Caco-2 (cell line): ENCODE measurements at regions not wholly inside any gene's neighbourhood (a gene's known extent, or its start where the extent isn't known, plus 50 kb on each side); places are given as distances from the start of the nearest gene placed in this dataset.

Experiments used
- BruUV-seq: library from RNA; stranded (reverse); fragments of 400-500 nt; replicated peaks from 2 replicates; lab custom pipeline; 2021; lab: Mats Ljungman, UMichigan
- CTCF ChIA-PET: fragments of 300-600 bp; sonication (Branson Sonifier 250); formaldehyde crosslinking; loops from one replicate; lab custom pipeline; 2022; ENCODE audit warnings: antibody characterized with exemption; lab: Charles Lee
- POLR2A ChIA-PET: fragments of 300-600 bp; sonication (Branson Sonifier 250); formaldehyde crosslinking; loops from one replicate; lab custom pipeline; 2022; ENCODE audit warnings: antibody characterized with exemption; lab: Charles Lee
- DNase-seq, 2 experiments: peaks; one replicate each; pipeline versions ENCODE4 v3.0.0 to v3.0.0-alpha.2; 2020 to 2022
- H3K27me3 ChIP-seq: replicated peaks from 2 replicates; pipeline ENCODE4 v1.6.0; 2011; ENCODE audit warnings: low read length; ENCODE audit not compliant: control insufficient read depth, insufficient read depth
- H3K36me3 ChIP-seq: 2 replicates; pipeline ENCODE4 v1.5.1; 2011; ENCODE audit warnings: low read length; ENCODE audit not compliant: control insufficient read depth, insufficient read depth
- H3K4me1 ChIP-seq: fragments of 250-450 bp; sonication (Bioruptor Pico); 2 replicates; pipeline ENCODE4 v1.5.1; 2020; ENCODE audit warnings: mild to moderate bottlenecking
- H3K4me3 ChIP-seq: 2 replicates; pipeline ENCODE4 v1.5.1; 2011; ENCODE audit warnings: low read depth, mild to moderate bottlenecking, control low read depth, low read length
- H3K9me3 ChIP-seq: fragments of 250-450 bp; sonication (Bioruptor Pico); 2 replicates; pipeline ENCODE4 v1.5.1; 2020; ENCODE audit warnings: mild to moderate bottlenecking, moderate library complexity
- H3K27ac Mint-ChIP-seq: one replicate; pipeline ENCODE4 v1.8.0; 2022; ENCODE audit warnings: mixed read lengths; ENCODE audit not compliant: unreplicated experiment
- H3K27me3 Mint-ChIP-seq: one replicate; pipeline ENCODE4 v1.8.0; 2022; ENCODE audit warnings: mixed read lengths; ENCODE audit not compliant: insufficient read depth, unreplicated experiment
- H3K36me3 Mint-ChIP-seq: one replicate; pipeline ENCODE4 v1.8.0; 2022; ENCODE audit warnings: mild to moderate bottlenecking, mixed read lengths; ENCODE audit not compliant: insufficient read depth, unreplicated experiment
- H3K4me1 Mint-ChIP-seq: one replicate; pipeline ENCODE4 v1.8.0; 2022; ENCODE audit warnings: low read depth, mixed read lengths; ENCODE audit not compliant: unreplicated experiment
- H3K4me3 Mint-ChIP-seq: one replicate; pipeline ENCODE4 v1.8.0; 2022; ENCODE audit warnings: mild to moderate bottlenecking, moderate library complexity, mixed read lengths; ENCODE audit not compliant: unreplicated experiment
- H3K9me3 Mint-ChIP-seq: one replicate; pipeline ENCODE4 v1.8.0; 2022; ENCODE audit warnings: mixed read lengths; ENCODE audit not compliant: unreplicated experiment
- intact Hi-C: fragments of 100-400 bp; cut with micrococcal nuclease; formaldehyde crosslinking; loops from one replicate; pipeline ENCODE4 v1.10.0; 2022; ENCODE audit not compliant: unreplicated experiment
- TF ChIP-seq, protein P1 (sequence below), 2 experiments: fragments of 200-600 bp in 1 of 2; IDR thresholded peaks; 1 replicate in 1 of 2; 2 replicates in 1 of 2; pipeline versions ENCODE4 v1.5.1 to v1.8.0; 2011 to 2022; ENCODE audit warnings: antibody characterized with exemption in 1 of 2, control low read depth in 1 of 2, inconsistent platforms in 1 of 2, low read depth in 1 of 2, low read length in 1 of 2, mild to moderate bottlenecking in 1 of 2, moderate library complexity in 1 of 2; ENCODE audit not compliant: insufficient read depth in 1 of 2, severe bottlenecking in 1 of 2, unreplicated experiment in 1 of 2

DNA sequence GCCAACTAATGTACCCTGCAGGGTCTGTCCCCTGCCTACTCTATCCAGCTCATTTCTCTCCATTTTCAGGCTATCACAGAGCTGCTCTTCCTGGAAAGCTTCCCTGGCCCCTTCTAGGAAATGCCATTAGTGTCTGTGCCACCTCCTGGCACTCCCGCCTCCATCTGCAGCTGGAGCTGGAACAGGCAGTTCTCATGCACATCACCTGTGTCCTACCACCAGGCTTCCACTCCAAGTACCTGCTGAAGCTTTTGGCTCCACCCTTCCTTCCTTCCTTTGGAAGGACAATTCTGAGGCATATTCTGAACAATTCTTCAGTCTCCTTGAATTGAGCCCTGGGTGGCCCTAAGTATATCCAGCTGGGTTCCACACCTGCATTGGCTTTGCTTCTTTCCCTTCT, 156.2 kb upstream of the ZNF618 start:
- CTCF ChIA-PET: no interaction called here
- DNase-seq: no peak
- intact Hi-C loops: no loop called here

GRCh38 chr9:113720495-113720894, 155.6 kb upstream of the ZNF618 start:
- no peaks in the 10 kb centered on the region for H3K9me3 Mint-ChIP-seq
- no peaks in the 10 kb centered on the region for H3K36me3 Mint-ChIP-seq
- no peaks in the 10 kb centered on the region for H3K4me1 ChIP-seq
- TF ChIP-seq, protein P1, sequence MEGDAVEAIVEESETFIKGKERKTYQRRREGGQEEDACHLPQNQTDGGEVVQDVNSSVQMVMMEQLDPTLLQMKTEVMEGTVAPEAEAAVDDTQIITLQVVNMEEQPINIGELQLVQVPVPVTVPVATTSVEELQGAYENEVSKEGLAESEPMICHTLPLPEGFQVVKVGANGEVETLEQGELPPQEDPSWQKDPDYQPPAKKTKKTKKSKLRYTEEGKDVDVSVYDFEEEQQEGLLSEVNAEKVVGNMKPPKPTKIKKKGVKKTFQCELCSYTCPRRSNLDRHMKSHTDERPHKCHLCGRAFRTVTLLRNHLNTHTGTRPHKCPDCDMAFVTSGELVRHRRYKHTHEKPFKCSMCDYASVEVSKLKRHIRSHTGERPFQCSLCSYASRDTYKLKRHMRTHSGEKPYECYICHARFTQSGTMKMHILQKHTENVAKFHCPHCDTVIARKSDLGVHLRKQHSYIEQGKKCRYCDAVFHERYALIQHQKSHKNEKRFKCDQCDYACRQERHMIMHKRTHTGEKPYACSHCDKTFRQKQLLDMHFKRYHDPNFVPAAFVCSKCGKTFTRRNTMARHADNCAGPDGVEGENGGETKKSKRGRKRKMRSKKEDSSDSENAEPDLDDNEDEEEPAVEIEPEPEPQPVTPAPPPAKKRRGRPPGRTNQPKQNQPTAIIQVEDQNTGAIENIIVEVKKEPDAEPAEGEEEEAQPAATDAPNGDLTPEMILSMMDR (IDR thresholded peaks at IDR 0.05; ENCODE audit: insufficient read depth in 1 of 2, low read depth in 1 of 2, low read length in 1 of 2, severe bottlenecking in 1 of 2, unreplicated experiment in 1 of 2): no peak
- peaks cover 6% of the 10 kb centered on the region for H3K27me3 Mint-ChIP-seq
- H3K9me3 ChIP-seq: no peaks in the 10 kb centered on the region
- intact Hi-C loops: no loop called here
- ChIA-PET CTCF (no interaction called here), POLR2A (no interaction called here)
- H3K27ac Mint-ChIP-seq: no peak overlapping the region
- no peaks in the 10 kb centered on the region for H3K27me3 ChIP-seq
- no peaks in the 10 kb centered on the region for H3K36me3 ChIP-seq
- no peak overlapping the region for H3K4me3 ChIP-seq
- BruUV-seq: no TSS peak
- no peak overlapping the region for H3K4me3 Mint-ChIP-seq
- H3K4me1 Mint-ChIP-seq: no peaks in the 10 kb centered on the region
- DNase-seq: no peak

More for the DNA sequence above, 156.2 kb upstream of the ZNF618 start:
- Mint-ChIP-seq H3K36me3 (no peaks in the 10 kb centered on the region), H3K27ac (no peak overlapping the region), H3K27me3 (peaks cover 6% of the 10 kb centered on the region), H3K9me3 (no peaks in the 10 kb centered on the region), H3K4me1 (no peaks in the 10 kb centered on the region), H3K4me3 (no peak overlapping the region)
- no peak overlapping the region for H3K4me3 ChIP-seq
- no peaks in the 10 kb centered on the region for H3K4me1 ChIP-seq
- H3K36me3 ChIP-seq: no peaks in the 10 kb centered on the region
- no peaks in the 10 kb centered on the region for H3K27me3 ChIP-seq
- no peaks in the 10 kb centered on the region for H3K9me3 ChIP-seq
- POLR2A ChIA-PET: no interaction called here
- TF ChIP-seq, protein P1 (IDR thresholded peaks at IDR 0.05; ENCODE audit: insufficient read depth in 1 of 2, low read depth in 1 of 2, low read length in 1 of 2, severe bottlenecking in 1 of 2, unreplicated experiment in 1 of 2): no peak
- BruUV-seq: no TSS peak

- no peaks in the 10 kb centered on the region for H3K4me1 ChIP-seq
- ChIA-PET POLR2A (no interaction called here), CTCF (no interaction called here)
- intact Hi-C loops: no loop called here
- no peaks in the 10 kb centered on the region for H3K9me3 Mint-ChIP-seq
- no peak overlapping the region for H3K27ac Mint-ChIP-seq
- no peaks in the 10 kb centered on the region for H3K4me1 Mint-ChIP-seq
- no TSS peak for BruUV-seq
- DNase-seq: no peak
- TF ChIP-seq, protein P1 (IDR thresholded peaks at IDR 0.05; ENCODE audit: insufficient read depth in 1 of 2, low read depth in 1 of 2, low read length in 1 of 2, severe bottlenecking in 1 of 2, unreplicated experiment in 1 of 2): no peak
- peaks cover 6% of the 10 kb centered on the region for H3K27me3 Mint-ChIP-seq
- H3K36me3 Mint-ChIP-seq: no peaks in the 10 kb centered on the region
- H3K27me3 ChIP-seq: no peaks in the 10 kb centered on the region
- no peak overlapping the region for H3K4me3 ChIP-seq
- H3K36me3 ChIP-seq: no peaks in the 10 kb centered on the region
- no peak overlapping the region for H3K4me3 Mint-ChIP-seq
- H3K9me3 ChIP-seq: no peaks in the 10 kb centered on the region
These were observed 154.3 kb upstream of the ZNF618 start for GRCh38 chr9:113721856-113722255.
